GM12801 (cell line): ENCODE measurements at regions not wholly inside any gene's neighbourhood (a gene's known extent, or its start where the extent isn't known, plus 50 kb on each side); places are given as distances from the start of the nearest gene placed in this dataset.

Source experiments
- CTCF ChIP-seq: IDR thresholded peaks from one replicate; pipeline ENCODE4 v1.5.1; 2011; ENCODE audit warnings: control low read depth; ENCODE audit not compliant: insufficient read length; ENCODE audit errors: extremely low read depth

- TF ChIP-seq CTCF: no peak
Measured at GRCh38 chr5:173825215-173825865, 62.8 kb upstream of the CPEB4 start.

- no peak for TF ChIP-seq CTCF
Measured at GRCh38 chr5:173826086-173826427, 62.1 kb upstream of the CPEB4 start.

- no peak for TF ChIP-seq CTCF
Measured at GRCh38 chr5:173826428-173827350, 61.5 kb upstream of the CPEB4 start.

GRCh38 chr5:173828952-173829351 lies 59.2 kb upstream of the CPEB4 start:
- no peak for TF ChIP-seq CTCF

- TF ChIP-seq CTCF: no peak
Measured at GRCh38 chr5:173829826-173830225, 58.3 kb upstream of the CPEB4 start.

- no peak for TF ChIP-seq CTCF
Measured at GRCh38 chr5:173830421-173830820, 57.7 kb upstream of the CPEB4 start.

GRCh38 chr5:173831196-173831914 lies 56.8 kb upstream of the CPEB4 start:
- no peak for TF ChIP-seq CTCF
